ENCODE measurements at regions not wholly inside any gene's neighbourhood (a gene's known extent, or its start where the extent isn't known, plus 50 kb on each side); places are given as distances from the start of the nearest gene placed in this dataset.

DNA sequence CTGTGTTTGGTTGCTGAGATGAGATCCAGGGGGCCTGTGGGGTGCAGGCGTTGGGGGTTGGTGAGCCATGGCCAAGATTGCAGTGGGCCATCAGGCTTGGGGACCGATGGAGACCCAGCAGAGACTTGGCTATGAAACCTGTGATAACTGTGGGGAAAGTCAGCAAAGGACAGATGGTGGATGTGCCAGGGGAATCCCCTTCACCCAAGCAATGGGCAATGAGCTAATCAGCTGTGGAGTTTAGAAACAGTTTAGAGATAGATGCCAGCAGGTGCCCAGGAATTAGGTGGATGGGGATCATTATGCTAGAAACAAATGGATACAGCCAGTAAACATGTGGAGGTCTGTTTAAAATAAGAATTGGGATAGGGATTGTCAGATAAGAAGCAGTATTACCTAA lies 151.4 kb upstream of the FERD3L start:
- Mint-ChIP-seq H3K9me3 (peaks cover 9 to 28% (median 11%) of the 10 kb centered on the region in 5 donors), H3K4me1 (no peaks in the 10 kb centered on the region), H3K36me3 (no peaks in the 10 kb centered on the region), H3K27ac (no peak overlapping the region), H3K27me3 (peaks cover 0 to 2% of the 10 kb centered on the region in 2 donors), H3K4me3 (no peak overlapping the region)
- POLR2A ChIA-PET: no interaction called here
- DNase-seq: no peak
- CTCF ChIA-PET: interaction anchor here (1.2 kb wide), 1 partner anchor 17 kb away, joined by 3 read pairs; no protein-coding TSS in a partner anchor
- H3K27ac ChIP-seq (ENCODE audit: low read depth, low read length): no peak overlapping the region
- H3K27me3 ChIP-seq (ENCODE audit: insufficient read depth, low read length, poor library complexity, severe bottlenecking): no peaks in the 10 kb centered on the region
- H3K4me1 ChIP-seq (ENCODE audit: insufficient read depth, low read length): no peaks in the 10 kb centered on the region
- no peaks in the 10 kb centered on the region for H3K9me3 ChIP-seq (ENCODE audit: low read length)
- H3K4me3 ChIP-seq (ENCODE audit: low read length): no peak overlapping the region
- H3K36me3 ChIP-seq (ENCODE audit: insufficient read depth, low read length): no peaks in the 10 kb centered on the region

DNA sequence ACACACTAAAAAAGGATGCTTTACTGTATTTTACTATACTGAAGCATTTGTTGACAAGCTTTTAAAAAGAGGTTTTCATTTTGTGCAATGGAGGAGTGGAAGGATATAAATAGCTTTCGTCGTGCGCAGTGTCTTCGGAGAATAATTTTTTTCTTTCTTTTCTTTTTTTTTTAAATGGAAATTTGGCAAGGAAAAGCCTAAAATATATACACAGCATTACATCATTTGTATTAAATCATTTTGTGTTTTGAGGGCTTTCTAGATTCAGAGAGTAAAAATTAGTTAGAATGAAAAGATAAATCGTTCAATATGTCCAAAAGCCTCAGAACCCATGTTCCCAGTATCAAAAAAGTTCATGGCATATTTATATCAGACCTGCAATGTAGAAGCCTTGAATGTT lies 150.2 kb upstream of the FERD3L start:
- Mint-ChIP-seq H3K4me1 (no peaks in the 10 kb centered on the region), H3K27me3 (peaks cover 0 to 2% of the 10 kb centered on the region in 2 donors), H3K27ac (no peak overlapping the region), H3K36me3 (no peaks in the 10 kb centered on the region), H3K9me3 (peaks cover 7 to 34% (median 11%) of the 10 kb centered on the region in 5 donors), H3K4me3 (no peak overlapping the region)
- H3K36me3 ChIP-seq (ENCODE audit: insufficient read depth, low read length): no peaks in the 10 kb centered on the region
- H3K27me3 ChIP-seq (ENCODE audit: insufficient read depth, low read length, poor library complexity, severe bottlenecking): no peaks in the 10 kb centered on the region
- ChIA-PET POLR2A (no interaction called here), CTCF (no interaction called here)
- H3K4me1 ChIP-seq (ENCODE audit: insufficient read depth, low read length): no peaks in the 10 kb centered on the region
- no peak overlapping the region for H3K27ac ChIP-seq (ENCODE audit: low read depth, low read length)
- no peaks in the 10 kb centered on the region for H3K9me3 ChIP-seq (ENCODE audit: low read length)
- no peak overlapping the region for H3K4me3 ChIP-seq (ENCODE audit: low read length)
- no peak for DNase-seq

DNA sequence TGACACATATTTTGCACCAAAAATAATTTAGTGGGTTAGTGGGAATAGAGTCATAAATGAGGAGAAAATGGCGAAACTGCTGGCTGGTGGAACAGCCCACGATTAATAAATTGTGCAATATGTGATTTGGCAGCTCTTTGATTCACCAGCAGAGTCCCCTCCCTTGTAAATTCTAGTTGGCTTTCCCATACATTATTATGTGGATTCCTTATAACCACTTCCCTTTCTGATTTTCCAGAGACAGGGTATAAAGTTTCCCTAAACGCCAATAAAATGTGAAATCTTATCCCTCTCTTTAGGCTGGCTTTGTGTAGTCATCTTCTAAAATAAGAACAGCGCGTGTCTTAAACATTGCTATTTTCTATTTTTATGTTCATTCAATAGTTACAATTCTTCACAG lies 149.4 kb upstream of the FERD3L start:
- H3K27ac Mint-ChIP-seq: no peak overlapping the region
- ChIA-PET CTCF (no interaction called here), POLR2A (no interaction called here)
- DNase-seq: no peak
- Histone ChIP-seq H3K36me3 (ENCODE audit: insufficient read depth, low read length) (no peaks in the 10 kb centered on the region), H3K27me3 (ENCODE audit: insufficient read depth, low read length, poor library complexity, severe bottlenecking) (no peaks in the 10 kb centered on the region), H3K4me3 (ENCODE audit: low read length) (no peak overlapping the region), H3K4me1 (ENCODE audit: insufficient read depth, low read length) (no peaks in the 10 kb centered on the region), H3K27ac (ENCODE audit: low read depth, low read length) (no peak overlapping the region), H3K9me3 (ENCODE audit: low read length) (no peaks in the 10 kb centered on the region)
- no peaks in the 10 kb centered on the region for H3K4me1 Mint-ChIP-seq
- H3K36me3 Mint-ChIP-seq: no peaks in the 10 kb centered on the region
- peaks cover 0 to 2% of the 10 kb centered on the region in 2 donors for H3K27me3 Mint-ChIP-seq
- no peak overlapping the region for H3K4me3 Mint-ChIP-seq
- peaks cover 7 to 34% (median 11%) of the 10 kb centered on the region in 5 donors for H3K9me3 Mint-ChIP-seq

DNA sequence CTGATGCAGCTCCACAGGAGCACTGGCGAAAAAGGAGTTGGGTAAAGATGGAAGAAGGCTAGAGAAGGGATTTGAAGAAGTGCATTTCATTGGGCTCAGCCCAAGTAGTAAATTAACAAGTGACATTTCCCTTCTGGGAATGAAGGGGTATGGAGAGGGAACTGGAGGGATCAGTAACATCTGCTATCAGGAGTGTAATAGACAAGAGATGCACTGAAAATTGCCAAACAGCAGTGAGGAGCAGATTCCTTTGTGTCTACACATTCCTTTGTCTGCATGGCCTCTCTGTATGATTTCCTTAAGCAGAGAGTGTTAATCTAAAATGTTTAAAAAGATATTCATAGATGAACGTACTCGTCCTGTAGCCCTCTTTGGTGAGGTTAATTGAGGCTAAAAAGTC lies 148.2 kb upstream of the FERD3L start:
- Mint-ChIP-seq H3K36me3 (no peaks in the 10 kb centered on the region), H3K4me3 (no peak overlapping the region), H3K9me3 (peaks cover 7 to 34% (median 11%) of the 10 kb centered on the region in 5 donors), H3K27ac (no peak overlapping the region), H3K4me1 (no peaks in the 10 kb centered on the region), H3K27me3 (peaks cover 0 to 2% of the 10 kb centered on the region in 2 donors)
- ChIA-PET POLR2A (no interaction called here), CTCF (no interaction called here)
- DNase-seq: no peak
- no peaks in the 10 kb centered on the region for H3K9me3 ChIP-seq (ENCODE audit: low read length)
- no peaks in the 10 kb centered on the region for H3K4me1 ChIP-seq (ENCODE audit: insufficient read depth, low read length)
- H3K27me3 ChIP-seq (ENCODE audit: insufficient read depth, low read length, poor library complexity, severe bottlenecking): no peaks in the 10 kb centered on the region
- H3K36me3 ChIP-seq (ENCODE audit: insufficient read depth, low read length): no peaks in the 10 kb centered on the region
- H3K27ac ChIP-seq (ENCODE audit: low read depth, low read length): no peak overlapping the region
- no peak overlapping the region for H3K4me3 ChIP-seq (ENCODE audit: low read length)

DNA sequence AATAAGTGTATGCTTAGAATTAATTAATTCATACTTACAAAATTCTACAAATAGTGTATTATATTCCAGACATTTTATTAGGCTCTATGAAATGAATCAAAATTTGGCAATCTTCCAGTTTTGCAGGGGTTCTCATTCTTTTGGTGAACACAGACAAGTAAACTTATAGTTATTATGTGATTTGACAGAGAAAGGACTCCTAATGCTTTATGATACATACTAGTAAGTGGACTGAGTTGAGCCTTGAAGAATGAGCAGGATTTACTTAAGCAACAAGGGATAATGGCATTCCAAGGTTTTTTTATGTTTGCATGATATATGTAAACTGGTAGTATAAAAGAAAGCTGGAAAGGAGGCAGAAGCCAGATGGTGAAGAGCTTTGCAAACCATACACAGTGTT lies 145.7 kb upstream of the FERD3L start:
- Histone ChIP-seq H3K4me1 (ENCODE audit: insufficient read depth, low read length) (no peaks in the 10 kb centered on the region), H3K4me3 (ENCODE audit: low read length) (no peak overlapping the region), H3K27me3 (ENCODE audit: insufficient read depth, low read length, poor library complexity, severe bottlenecking) (no peaks in the 10 kb centered on the region), H3K36me3 (ENCODE audit: insufficient read depth, low read length) (no peaks in the 10 kb centered on the region), H3K9me3 (ENCODE audit: low read length) (no peaks in the 10 kb centered on the region), H3K27ac (ENCODE audit: low read depth, low read length) (no peak overlapping the region)
- CTCF ChIA-PET: no interaction called here
- peaks cover 0 to under 1% of the 10 kb centered on the region in 2 donors for H3K27me3 Mint-ChIP-seq
- H3K4me3 Mint-ChIP-seq: no peak overlapping the region
- DNase-seq: no peak
- no peaks in the 10 kb centered on the region for H3K36me3 Mint-ChIP-seq
- H3K27ac Mint-ChIP-seq: no peak overlapping the region
- H3K4me1 Mint-ChIP-seq: no peaks in the 10 kb centered on the region
- H3K9me3 Mint-ChIP-seq: peaks cover 4 to 29% (median 7%) of the 10 kb centered on the region in 5 donors
- POLR2A ChIA-PET: no interaction called here

DNA sequence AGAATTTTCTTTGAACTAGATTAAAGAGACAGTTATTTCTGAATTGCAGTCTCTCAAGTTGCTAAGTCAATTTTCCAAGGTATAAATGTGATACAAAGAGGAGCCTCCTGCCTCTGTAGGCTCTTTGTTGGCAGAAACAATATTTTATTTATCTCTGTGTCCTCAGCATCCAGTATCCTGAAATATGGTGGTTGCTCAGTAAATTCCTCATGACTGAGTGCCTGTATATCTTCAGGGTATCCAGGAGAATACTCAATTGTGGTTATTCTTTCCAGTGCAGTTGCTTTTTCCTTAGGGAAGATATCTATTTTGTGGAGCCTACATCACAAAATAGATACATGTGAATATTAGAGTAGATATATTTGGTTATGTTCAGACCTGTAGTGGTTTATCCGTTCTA lies 144.8 kb upstream of the FERD3L start:
- H3K27me3 Mint-ChIP-seq: no peaks in the 10 kb centered on the region
- ChIA-PET CTCF (no interaction called here), POLR2A (no interaction called here)
- no peak overlapping the region for H3K4me3 ChIP-seq (ENCODE audit: low read length)
- no peaks in the 10 kb centered on the region for H3K36me3 Mint-ChIP-seq
- no peak overlapping the region for H3K27ac ChIP-seq (ENCODE audit: low read depth, low read length)
- H3K4me3 Mint-ChIP-seq: no peak overlapping the region
- no peaks in the 10 kb centered on the region for H3K4me1 Mint-ChIP-seq
- no peaks in the 10 kb centered on the region for H3K9me3 ChIP-seq (ENCODE audit: low read length)
- H3K27me3 ChIP-seq (ENCODE audit: insufficient read depth, low read length, poor library complexity, severe bottlenecking): no peaks in the 10 kb centered on the region
- no peak overlapping the region for H3K27ac Mint-ChIP-seq
- peaks cover 4 to 25% (median 7%) of the 10 kb centered on the region in 5 donors for H3K9me3 Mint-ChIP-seq
- DNase-seq: no peak
- H3K4me1 ChIP-seq (ENCODE audit: insufficient read depth, low read length): no peaks in the 10 kb centered on the region
- no peaks in the 10 kb centered on the region for H3K36me3 ChIP-seq (ENCODE audit: insufficient read depth, low read length)

DNA sequence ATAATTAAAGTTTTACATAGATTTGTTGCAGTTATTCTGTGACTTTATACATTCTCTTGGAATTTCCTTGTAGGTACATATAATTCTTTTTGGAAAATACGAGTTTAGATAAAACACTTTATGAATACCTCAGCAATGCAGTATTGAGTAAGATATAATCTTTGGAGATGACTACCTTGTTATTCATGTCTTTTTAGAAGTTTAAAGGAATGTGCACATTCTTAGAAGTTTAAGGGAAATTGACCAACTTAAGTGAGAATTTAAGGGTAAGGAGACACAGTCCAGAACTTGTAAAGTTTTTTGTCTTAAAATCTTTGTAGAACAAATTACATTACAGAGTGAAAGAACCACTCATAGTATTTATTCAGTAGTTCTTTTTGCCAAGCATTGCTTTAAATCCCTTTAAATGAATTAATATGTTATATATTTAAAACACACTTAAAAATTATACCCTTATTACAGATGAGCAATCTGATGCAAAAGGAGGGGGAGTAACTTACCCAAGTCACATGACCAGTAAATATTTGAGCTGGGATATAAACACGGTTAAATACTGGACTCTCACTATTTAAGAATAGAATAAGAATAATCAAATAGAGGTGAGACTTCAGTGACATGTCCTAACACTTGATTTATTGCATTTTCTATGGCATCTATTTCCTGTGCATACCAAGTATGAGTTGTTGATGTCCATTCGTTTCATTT lies 139.5 kb upstream of the FERD3L start:
- Mint-ChIP-seq H3K4me3 (no peak overlapping the region), H3K27me3 (no peaks in the 10 kb centered on the region), H3K9me3 (peaks cover 0 to 13% (median 4%) of the 10 kb centered on the region in 5 donors), H3K27ac (no peak overlapping the region), H3K36me3 (no peaks in the 10 kb centered on the region), H3K4me1 (no peaks in the 10 kb centered on the region)
- Histone ChIP-seq H3K4me1 (ENCODE audit: insufficient read depth, low read length) (no peaks in the 10 kb centered on the region), H3K27ac (ENCODE audit: low read depth, low read length) (no peak overlapping the region), H3K4me3 (ENCODE audit: low read length) (no peak overlapping the region), H3K36me3 (ENCODE audit: insufficient read depth, low read length) (no peaks in the 10 kb centered on the region), H3K9me3 (ENCODE audit: low read length) (no peaks in the 10 kb centered on the region), H3K27me3 (ENCODE audit: insufficient read depth, low read length, poor library complexity, severe bottlenecking) (no peaks in the 10 kb centered on the region)
- POLR2A ChIA-PET: no interaction called here
- no peak for DNase-seq
- CTCF ChIA-PET: no interaction called here

DNA sequence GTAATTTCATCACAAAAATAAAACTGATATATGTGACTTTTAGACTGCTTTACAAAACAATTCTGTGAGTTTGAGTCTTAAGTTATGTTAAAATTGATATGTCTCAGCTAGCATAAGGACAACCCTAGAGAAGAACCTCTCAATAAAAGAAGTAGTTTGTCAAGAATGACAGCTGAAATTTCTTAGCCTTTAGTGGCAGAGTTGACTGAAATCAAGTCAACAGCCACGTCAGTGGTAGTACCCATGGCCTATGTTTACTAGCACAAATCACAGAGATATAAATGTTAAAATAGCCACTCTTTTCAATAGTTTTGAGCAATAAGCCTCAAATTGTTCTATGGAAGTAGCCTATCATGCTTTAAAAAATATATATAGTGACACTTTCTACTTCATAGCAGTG lies 138.9 kb upstream of the FERD3L start:
- Histone ChIP-seq H3K4me1 (ENCODE audit: insufficient read depth, low read length) (no peaks in the 10 kb centered on the region), H3K4me3 (ENCODE audit: low read length) (no peak overlapping the region), H3K27me3 (ENCODE audit: insufficient read depth, low read length, poor library complexity, severe bottlenecking) (no peaks in the 10 kb centered on the region), H3K9me3 (ENCODE audit: low read length) (no peaks in the 10 kb centered on the region), H3K36me3 (ENCODE audit: insufficient read depth, low read length) (no peaks in the 10 kb centered on the region), H3K27ac (ENCODE audit: low read depth, low read length) (no peak overlapping the region)
- H3K36me3 Mint-ChIP-seq: no peaks in the 10 kb centered on the region
- no peaks in the 10 kb centered on the region for H3K27me3 Mint-ChIP-seq
- POLR2A ChIA-PET: no interaction called here
- H3K4me1 Mint-ChIP-seq: no peaks in the 10 kb centered on the region
- H3K9me3 Mint-ChIP-seq: peaks cover 0 to 19% (median 9%) of the 10 kb centered on the region in 5 donors
- H3K27ac Mint-ChIP-seq: no peak overlapping the region
- CTCF ChIA-PET: no interaction called here
- no peak overlapping the region for H3K4me3 Mint-ChIP-seq
- no peak for DNase-seq
